HG02623 (cell line): ENCODE measurements at regions not wholly inside any gene's neighbourhood (a gene's known extent, or its start where the extent isn't known, plus 50 kb on each side); places are given as distances from the start of the nearest gene placed in this dataset.

Experiments
- ATAC-seq: cut with Tn5 transposase; IDR thresholded peaks from one replicate; pipeline ENCODE4 v1.9.1; 2021; ENCODE audit warnings: moderate library complexity; ENCODE audit not compliant: unreplicated experiment

- ATAC-seq = peak; percentile 88
Observed at GRCh38 chr2:41736105-41736567, 311.7 kb upstream of the PKDCC start.

- ATAC-seq = peak; percentile 26
Observed at GRCh38 chr2:41736586-41736985, 311.2 kb upstream of the PKDCC start.

GRCh38 chr2:41737888-41738287 is 309.9 kb upstream of the PKDCC start:
- no peak for ATAC-seq

- ATAC-seq = peak; percentile 93
Observed at GRCh38 chr2:41741951-41742595, 305.7 kb upstream of the PKDCC start.

GRCh38 chr2:41743324-41743723 is 304.5 kb upstream of the PKDCC start:
- no peak for ATAC-seq

GRCh38 chr2:41750829-41751228 is 297.0 kb upstream of the PKDCC start:
- ATAC-seq = no peak

GRCh38 chr2:41759880-41760279 is 287.9 kb upstream of the PKDCC start:
- no peak for ATAC-seq

GRCh38 chr2:41763141-41763540 is 284.7 kb upstream of the PKDCC start:
- no peak for ATAC-seq

GRCh38 chr2:41764131-41764530 is 283.7 kb upstream of the PKDCC start:
- ATAC-seq = no peak

GRCh38 chr2:41764919-41765318 is 282.9 kb upstream of the PKDCC start:
- no peak for ATAC-seq

GRCh38 chr2:41768310-41768709 is 279.5 kb upstream of the PKDCC start:
- ATAC-seq = no peak

- ATAC-seq = no peak
Observed at GRCh38 chr2:41771710-41772109, 276.1 kb upstream of the PKDCC start.

- no peak for ATAC-seq
Observed at GRCh38 chr2:41772697-41773096, 275.1 kb upstream of the PKDCC start.

- no peak for ATAC-seq
Observed at GRCh38 chr2:41774011-41774605, 273.7 kb upstream of the PKDCC start.

GRCh38 chr2:41775366-41776025 is 272.3 kb upstream of the PKDCC start:
- ATAC-seq = no peak

- no peak for ATAC-seq
Observed at GRCh38 chr2:41779888-41780287, 267.9 kb upstream of the PKDCC start.

- ATAC-seq = peak; percentile 71
Observed at GRCh38 chr2:41782306-41783158, 265.3 kb upstream of the PKDCC start.

GRCh38 chr2:41784496-41784895 is 263.3 kb upstream of the PKDCC start:
- no peak for ATAC-seq

- no peak for ATAC-seq
Observed at GRCh38 chr2:41785251-41786022, 262.4 kb upstream of the PKDCC start.

GRCh38 chr2:41791523-41791922 is 256.3 kb upstream of the PKDCC start:
- no peak for ATAC-seq

GRCh38 chr2:41803361-41803760 is 244.5 kb upstream of the PKDCC start:
- no peak for ATAC-seq
